IPS-20b (cell line): ENCODE measurements at regions not wholly inside any gene's neighbourhood (a gene's known extent, or its start where the extent isn't known, plus 50 kb on each side); places are given as distances from the start of the nearest gene placed in this dataset.

Experiments
- H3K27ac ChIP-seq: one replicate; pipeline ENCODE4 v1.5.1; 2013; ENCODE audit warnings: low read length
- H3K27me3 ChIP-seq: 2 replicates; pipeline ENCODE4 v1.6.1; 2013; ENCODE audit warnings: mild to moderate bottlenecking, low read length, inconsistent platforms; ENCODE audit not compliant: insufficient read depth
- H3K36me3 ChIP-seq: 2 replicates; pipeline ENCODE4 v1.6.1; 2013; ENCODE audit warnings: low read depth, mild to moderate bottlenecking, inconsistent platforms, low read length, moderate library complexity; ENCODE audit not compliant: insufficient read depth
- H3K4me1 ChIP-seq: 2 replicates; pipeline ENCODE4 v1.6.1; 2013; ENCODE audit warnings: mild to moderate bottlenecking, control low read depth, inconsistent platforms, low read length, moderate library complexity; ENCODE audit not compliant: insufficient read depth
- H3K4me3 ChIP-seq: 2 replicates; pipeline ENCODE4 v1.5.1; 2013; ENCODE audit warnings: mild to moderate bottlenecking, low read length, inconsistent platforms
- H3K9ac ChIP-seq: 2 replicates; pipeline ENCODE4 v1.6.1; 2013; ENCODE audit warnings: low read depth, mild to moderate bottlenecking, inconsistent platforms, low read length, moderate library complexity
- H3K9me3 ChIP-seq: 2 replicates; pipeline ENCODE4 v1.6.1; 2013; ENCODE audit warnings: mild to moderate bottlenecking, low read depth, low read length, inconsistent platforms; ENCODE audit not compliant: insufficient read depth

DNA sequence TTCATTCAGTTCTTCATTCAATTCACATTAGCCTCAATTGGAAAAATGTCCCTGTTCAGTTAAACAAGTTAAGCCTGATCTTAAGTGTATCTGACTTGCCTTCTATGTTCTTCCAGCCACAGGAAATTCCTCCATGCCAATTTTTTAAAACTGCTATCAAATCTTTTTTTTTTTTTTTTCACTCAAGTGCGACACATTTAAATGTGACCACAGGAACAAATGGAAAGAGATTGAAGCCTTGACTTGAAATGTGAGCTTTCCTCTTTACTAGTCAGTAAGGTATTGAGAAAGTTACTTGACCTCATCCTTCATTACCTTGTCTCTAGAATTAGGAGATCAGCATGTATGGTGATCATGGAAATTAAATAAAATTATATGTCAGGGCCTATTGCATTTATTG lies 165.1 kb downstream of the SLIT2 start:
- Histone ChIP-seq H3K27me3 (no peaks in the 10 kb centered on the region), H3K9me3 (no peaks in the 10 kb centered on the region), H3K4me3 (no peak overlapping the region), H3K4me1 (no peaks in the 10 kb centered on the region), H3K36me3 (no peaks in the 10 kb centered on the region), H3K9ac (no peak overlapping the region), H3K27ac (no peak overlapping the region)

DNA sequence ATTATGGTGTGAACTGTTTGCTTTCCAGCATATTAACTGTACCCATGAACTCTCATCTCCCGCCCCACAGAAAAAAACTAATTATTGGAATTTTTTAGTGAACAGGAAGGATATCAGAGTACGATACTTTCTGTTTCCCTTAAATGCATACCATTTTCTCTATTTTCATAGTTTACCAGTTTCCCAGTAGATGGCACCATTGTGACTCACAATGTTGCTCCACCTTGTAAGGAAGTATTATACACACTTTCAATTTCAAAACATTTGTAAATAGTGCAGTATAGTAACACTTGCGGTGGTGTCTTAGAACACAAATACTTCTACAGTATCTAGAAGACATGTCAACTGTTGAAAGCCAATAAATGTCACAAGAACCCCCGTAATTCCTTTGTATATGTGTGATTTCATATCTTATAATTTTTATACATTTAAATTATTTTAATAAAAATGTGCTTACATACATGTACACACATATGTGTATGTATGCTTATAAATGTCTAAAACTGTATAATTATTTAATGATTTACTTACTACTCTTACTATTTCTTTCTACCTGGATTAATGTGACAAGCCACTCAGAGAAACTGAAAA lies 167.3 kb downstream of the SLIT2 start:
- Histone ChIP-seq H3K4me3 (no peak overlapping the region), H3K9me3 (no peaks in the 10 kb centered on the region), H3K9ac (no peak overlapping the region), H3K36me3 (no peaks in the 10 kb centered on the region), H3K27me3 (no peaks in the 10 kb centered on the region), H3K4me1 (no peaks in the 10 kb centered on the region), H3K27ac (no peak overlapping the region)

- H3K4me3 ChIP-seq = no peak overlapping the region
- H3K9ac ChIP-seq = no peak overlapping the region
- no peaks in the 10 kb centered on the region for H3K36me3 ChIP-seq
- no peak overlapping the region for H3K27ac ChIP-seq
- H3K9me3 ChIP-seq = no peaks in the 10 kb centered on the region
- H3K4me1 ChIP-seq = no peaks in the 10 kb centered on the region
- H3K27me3 ChIP-seq = no peaks in the 10 kb centered on the region
Observed at GRCh38 chr4:20420916-20421602, 169.4 kb downstream of the SLIT2 start.

- H3K9me3 ChIP-seq = no peaks in the 10 kb centered on the region
- no peaks in the 10 kb centered on the region for H3K36me3 ChIP-seq
- H3K4me1 ChIP-seq = no peaks in the 10 kb centered on the region
- no peaks in the 10 kb centered on the region for H3K27me3 ChIP-seq
- no peak overlapping the region for H3K4me3 ChIP-seq
- no peak overlapping the region for H3K27ac ChIP-seq
- no peak overlapping the region for H3K9ac ChIP-seq
Observed at GRCh38 chr4:20421603-20421985, 169.9 kb downstream of the SLIT2 start.

- no peak overlapping the region for H3K4me3 ChIP-seq
- H3K9me3 ChIP-seq = no peaks in the 10 kb centered on the region
- no peaks in the 10 kb centered on the region for H3K4me1 ChIP-seq
- H3K27ac ChIP-seq = no peak overlapping the region
- no peaks in the 10 kb centered on the region for H3K27me3 ChIP-seq
- no peaks in the 10 kb centered on the region for H3K36me3 ChIP-seq
- no peak overlapping the region for H3K9ac ChIP-seq
Observed at GRCh38 chr4:20422398-20422797, 170.7 kb downstream of the SLIT2 start.

DNA sequence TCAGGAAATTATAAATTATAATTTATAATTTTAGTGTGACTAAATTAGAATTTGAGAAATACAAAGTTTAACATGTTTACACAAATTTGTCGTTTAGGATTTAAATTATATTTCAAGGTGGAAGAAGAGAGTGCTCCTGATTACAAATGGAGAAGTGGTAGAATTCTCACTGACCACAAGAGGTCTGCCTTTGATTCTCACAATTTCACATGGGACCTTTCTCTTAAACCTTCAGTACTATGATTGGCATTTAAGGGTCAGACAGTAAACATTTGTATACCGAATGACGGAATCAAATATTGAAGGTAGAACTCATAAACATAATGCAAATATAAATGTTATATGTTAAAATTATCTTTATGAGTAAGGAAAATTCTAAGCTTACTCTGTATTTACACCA lies 171.7 kb downstream of the SLIT2 start:
- Histone ChIP-seq H3K27ac (no peak overlapping the region), H3K4me3 (no peak overlapping the region), H3K9me3 (no peaks in the 10 kb centered on the region), H3K36me3 (no peaks in the 10 kb centered on the region), H3K4me1 (no peaks in the 10 kb centered on the region), H3K27me3 (no peaks in the 10 kb centered on the region), H3K9ac (no peak overlapping the region)

- no peaks in the 10 kb centered on the region for H3K4me1 ChIP-seq
- H3K4me3 ChIP-seq = no peak overlapping the region
- no peaks in the 10 kb centered on the region for H3K36me3 ChIP-seq
- no peaks in the 10 kb centered on the region for H3K27me3 ChIP-seq
- no peaks in the 10 kb centered on the region for H3K9me3 ChIP-seq
- no peak overlapping the region for H3K9ac ChIP-seq
- no peak overlapping the region for H3K27ac ChIP-seq
Observed at GRCh38 chr4:20426028-20426427, 174.3 kb downstream of the SLIT2 start.

DNA sequence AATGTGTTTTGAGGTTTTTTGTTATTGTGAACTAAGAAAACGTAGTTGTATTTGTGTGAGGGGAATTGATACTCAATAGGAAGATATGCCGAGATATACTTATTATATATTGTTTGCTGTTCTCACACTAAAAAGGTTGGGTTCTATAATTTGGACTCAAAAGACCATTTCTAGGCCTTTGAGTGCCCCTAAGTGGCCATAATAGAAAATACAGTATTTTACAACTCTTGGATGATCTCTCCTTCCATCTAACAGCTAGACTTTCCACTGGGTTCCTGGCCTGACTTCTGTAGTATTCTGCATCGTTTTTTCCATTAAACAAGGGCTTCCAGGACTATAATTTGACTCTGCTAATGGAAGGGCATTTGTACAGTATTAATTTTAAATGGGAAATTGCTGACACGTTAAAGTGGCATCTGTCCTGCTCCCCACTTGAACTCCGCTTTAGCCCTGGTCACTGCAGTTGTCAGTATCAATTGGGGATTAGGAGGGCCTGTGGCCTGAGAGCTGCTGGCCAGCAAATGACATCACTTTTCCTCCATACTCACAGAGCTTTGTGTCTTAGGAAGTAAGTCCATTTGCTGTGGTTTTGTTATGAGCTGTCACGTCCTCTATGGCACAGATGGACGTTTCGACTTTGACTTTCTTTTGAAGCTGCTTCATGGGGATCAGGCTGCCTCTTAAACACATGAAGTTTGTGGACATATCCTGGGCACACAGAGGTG lies 176.9 kb downstream of the SLIT2 start:
- Histone ChIP-seq H3K9me3 (no peaks in the 10 kb centered on the region), H3K27ac (no peak overlapping the region)

GRCh38 chr4:20430259-20430941 lies 178.7 kb downstream of the SLIT2 start:
- Histone ChIP-seq H3K4me3 (no peak overlapping the region), H3K9ac (no peak overlapping the region), H3K27ac (no peak overlapping the region), H3K4me1 (no peaks in the 10 kb centered on the region), H3K9me3 (no peaks in the 10 kb centered on the region), H3K27me3 (no peaks in the 10 kb centered on the region), H3K36me3 (no peaks in the 10 kb centered on the region)

More for the DNA sequence above, 176.9 kb downstream of the SLIT2 start:
- Histone ChIP-seq H3K36me3 (no peaks in the 10 kb centered on the region), H3K27me3 (no peaks in the 10 kb centered on the region), H3K4me3 (no peak overlapping the region), H3K4me1 (no peaks in the 10 kb centered on the region), H3K9ac (no peak overlapping the region)

DNA sequence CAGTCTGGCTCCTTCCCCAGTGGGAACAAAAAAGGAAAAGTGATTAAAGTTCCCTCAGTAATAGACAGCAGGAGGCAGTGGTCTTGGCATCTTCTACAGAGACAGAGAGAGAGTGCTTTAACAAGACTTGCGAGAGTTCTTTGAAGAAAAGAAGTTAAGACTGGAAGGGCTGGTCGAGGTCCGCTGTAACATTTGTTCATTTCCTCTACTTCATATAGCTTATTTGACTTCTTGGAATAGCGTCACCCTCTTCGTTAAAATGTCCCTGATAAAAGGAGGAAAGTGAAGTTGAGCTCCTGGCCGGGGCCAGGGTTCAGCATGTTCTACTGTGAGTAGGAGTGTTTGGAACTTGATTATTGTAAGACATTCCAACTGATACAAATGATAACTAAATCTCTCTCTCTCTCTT lies 179.8 kb downstream of the SLIT2 start:
- Histone ChIP-seq H3K4me3 (no peak overlapping the region), H3K27me3 (no peaks in the 10 kb centered on the region), H3K27ac (no peak overlapping the region), H3K4me1 (no peaks in the 10 kb centered on the region), H3K9ac (no peak overlapping the region), H3K36me3 (no peaks in the 10 kb centered on the region), H3K9me3 (no peaks in the 10 kb centered on the region)

DNA sequence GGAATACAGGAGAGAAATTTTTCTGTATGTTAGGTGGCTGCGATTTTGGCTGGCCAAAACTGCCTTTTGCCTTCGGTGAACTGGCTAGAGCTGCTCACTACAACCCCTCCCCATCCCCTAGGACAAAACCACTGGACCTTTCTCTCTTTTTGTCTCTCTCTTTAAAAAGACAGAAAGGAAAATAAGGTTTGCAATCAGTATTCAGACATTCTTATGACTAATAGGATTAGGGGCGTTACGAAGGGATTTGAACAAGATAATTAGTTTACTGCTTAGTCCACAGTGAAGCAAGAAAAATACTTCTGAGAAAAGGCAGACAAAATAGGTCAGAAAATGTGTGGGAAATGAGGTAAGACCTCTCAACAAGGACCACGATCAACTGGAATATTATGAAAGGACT lies 180.4 kb downstream of the SLIT2 start:
- H3K27ac ChIP-seq = no peak overlapping the region
- H3K4me3 ChIP-seq = no peak overlapping the region
- H3K9ac ChIP-seq = no peak overlapping the region
- no peaks in the 10 kb centered on the region for H3K9me3 ChIP-seq
- no peaks in the 10 kb centered on the region for H3K4me1 ChIP-seq
- no peaks in the 10 kb centered on the region for H3K27me3 ChIP-seq
- H3K36me3 ChIP-seq = no peaks in the 10 kb centered on the region
